Activated gamma-delta T cell treated with anti-CD3 and anti-CD28 coated beads, Interleukin-2, amount 50 U/mL, for 16 hours (primary cell): ENCODE measurements at regions not wholly inside any gene's neighbourhood (a gene's known extent, or its start where the extent isn't known, plus 50 kb on each side); places are given as distances from the start of the nearest gene placed in this dataset.

Experiments
- DNase-seq: peaks from one replicate; pipeline ENCODE4 v3.0.0-alpha.2; 2020; ENCODE audit warnings: low read depth

DNA sequence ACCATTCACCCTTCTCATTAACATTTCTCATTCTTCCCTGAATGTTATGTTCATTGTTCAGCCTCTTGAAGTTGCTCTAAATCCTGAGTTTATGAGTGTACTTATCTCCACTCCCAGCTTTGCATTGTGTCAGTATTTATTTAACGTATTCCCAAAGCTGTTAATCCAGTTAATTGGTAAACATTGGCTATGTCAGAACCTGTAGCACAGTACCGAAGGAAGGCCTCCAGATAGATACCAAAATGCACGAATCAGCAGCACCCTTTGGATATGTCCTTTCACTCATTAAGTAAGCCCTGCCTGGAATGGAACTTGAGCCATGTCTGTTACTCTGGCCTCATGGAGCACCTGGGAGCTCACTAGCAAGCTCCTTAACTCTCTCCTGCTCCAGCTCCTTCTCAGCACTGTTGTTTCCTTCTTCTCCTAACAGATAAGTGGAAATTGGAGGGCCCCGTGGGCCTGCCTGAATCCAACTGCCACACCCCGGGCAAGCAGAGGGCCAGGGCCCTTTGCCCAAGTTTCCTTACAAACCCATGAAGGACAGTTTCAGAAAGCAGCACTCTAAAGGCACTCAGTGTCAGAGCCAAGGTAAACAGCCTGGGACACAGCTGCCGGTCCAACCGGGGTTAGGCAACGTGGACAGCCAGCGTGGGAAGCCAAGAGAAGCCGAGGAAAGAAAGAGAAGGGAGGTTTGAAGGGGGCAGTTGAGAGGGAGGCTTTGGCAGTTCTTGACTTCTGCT is 155.0 kb upstream of the SERP2 start:
- no peak for DNase-seq

DNA sequence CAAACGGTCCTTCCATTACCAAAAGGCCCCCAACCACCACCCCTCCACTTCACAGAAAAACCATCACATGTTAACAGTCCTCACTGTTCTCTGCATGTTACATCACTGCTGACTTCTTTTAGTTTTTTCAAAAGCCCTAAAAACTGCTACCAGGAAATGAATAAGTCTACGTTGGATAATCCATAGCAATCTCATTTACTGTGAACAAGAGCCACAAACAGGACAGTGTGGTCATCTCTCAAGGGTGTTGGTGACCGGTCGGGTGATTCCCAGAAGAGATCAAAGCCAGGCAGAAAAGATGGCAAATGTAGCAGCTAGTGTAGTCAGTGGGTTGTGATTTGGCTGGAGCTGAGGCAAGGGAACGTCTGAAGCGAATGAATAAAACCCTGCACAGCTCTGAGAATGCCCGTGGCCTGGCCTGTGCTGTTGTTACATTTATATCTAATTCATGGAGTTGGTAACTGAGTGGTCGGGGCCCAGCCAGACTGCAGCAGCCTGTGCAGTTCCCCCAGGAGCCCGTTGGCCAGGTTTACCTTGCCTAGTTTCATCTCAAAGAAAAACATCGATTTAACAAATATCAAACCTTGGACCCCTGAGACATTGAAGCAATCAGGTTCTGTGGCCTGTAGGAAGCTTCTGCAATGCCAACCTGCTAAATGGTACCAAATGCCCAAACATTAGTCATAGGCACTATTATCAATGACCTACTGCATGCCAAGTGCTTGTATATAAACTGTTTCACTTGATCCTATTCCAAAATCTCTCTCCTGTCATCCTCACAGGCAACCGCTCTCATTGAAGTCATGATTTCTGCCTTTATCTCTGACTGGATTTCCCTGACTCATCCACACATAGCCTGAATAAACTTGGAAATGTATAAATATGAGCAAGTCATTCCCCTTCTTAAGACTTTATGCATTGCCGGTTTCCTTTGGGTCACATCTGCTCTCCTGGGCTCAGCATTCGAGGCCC is 153.8 kb upstream of the SERP2 start:
- no peak for DNase-seq

DNA sequence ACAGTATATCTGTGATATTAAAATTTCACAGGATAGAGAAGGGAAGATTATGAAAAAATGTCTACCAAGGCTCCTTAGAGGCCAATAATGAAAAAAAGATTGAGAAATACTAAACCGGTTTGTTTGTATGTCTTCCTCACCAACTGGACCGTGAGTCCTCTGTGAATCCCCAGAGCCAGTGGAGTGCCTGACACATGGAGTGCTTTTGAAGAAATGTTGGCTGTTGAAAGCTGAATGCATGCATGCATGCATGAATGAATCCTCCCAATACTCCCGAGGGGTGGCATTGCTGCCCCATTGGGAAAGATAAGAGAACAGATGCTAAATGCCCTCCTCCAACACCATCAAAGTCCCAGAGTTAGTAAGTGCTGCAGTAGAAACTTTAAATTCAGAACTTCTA is 152.7 kb upstream of the SERP2 start:
- no peak for DNase-seq

DNA sequence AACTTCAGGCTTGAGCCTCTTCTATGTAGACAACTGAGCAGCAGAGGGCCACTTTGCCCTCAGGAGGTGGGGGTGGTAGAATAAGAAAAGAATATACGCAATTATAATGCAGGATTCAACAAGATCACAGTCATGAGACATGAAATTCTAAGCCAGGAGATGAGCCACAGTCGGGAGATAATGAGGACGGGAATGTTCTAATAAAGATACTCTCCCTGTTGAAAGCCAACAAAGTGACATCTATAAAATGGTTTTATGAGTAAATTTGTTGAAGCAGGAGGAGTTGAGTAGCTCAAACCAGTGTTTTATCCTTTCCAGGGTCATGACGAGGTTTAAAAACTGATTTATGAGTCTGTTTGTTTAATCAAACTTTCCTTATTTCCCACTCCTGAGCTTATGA is 152.0 kb upstream of the SERP2 start:
- no peak for DNase-seq

DNA sequence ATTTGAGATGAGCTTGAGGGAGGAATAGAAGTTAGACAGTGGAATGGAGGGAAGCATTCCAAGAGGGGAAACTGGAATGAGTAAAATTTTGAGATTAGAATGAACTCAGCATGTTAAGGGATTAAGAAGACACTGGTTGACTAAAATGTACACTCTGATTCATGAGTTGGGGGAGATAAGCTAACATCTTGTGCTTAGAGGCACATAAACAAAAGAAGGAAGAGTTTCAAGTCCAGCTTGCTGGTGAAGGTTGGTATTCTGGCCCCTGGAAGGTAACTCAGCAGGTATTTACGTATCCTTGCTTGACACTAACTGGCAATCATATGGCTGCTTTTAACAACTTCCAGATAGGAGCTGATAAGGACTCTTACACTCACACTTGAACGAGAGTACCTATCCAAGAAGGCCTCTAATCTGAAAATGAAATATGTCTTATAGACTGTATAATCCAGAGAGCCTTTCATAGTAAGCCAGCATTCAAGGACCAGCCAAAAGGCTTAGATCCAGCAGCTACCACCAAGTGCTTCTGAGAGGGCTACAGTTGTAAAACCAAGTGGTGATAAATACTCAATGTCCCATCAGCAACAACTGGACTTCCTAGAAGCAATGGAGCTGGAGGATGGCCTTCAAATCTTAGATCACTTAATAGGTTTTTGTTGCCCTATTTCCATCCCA is 149.7 kb upstream of the SERP2 start:
- no peak for DNase-seq

DNA sequence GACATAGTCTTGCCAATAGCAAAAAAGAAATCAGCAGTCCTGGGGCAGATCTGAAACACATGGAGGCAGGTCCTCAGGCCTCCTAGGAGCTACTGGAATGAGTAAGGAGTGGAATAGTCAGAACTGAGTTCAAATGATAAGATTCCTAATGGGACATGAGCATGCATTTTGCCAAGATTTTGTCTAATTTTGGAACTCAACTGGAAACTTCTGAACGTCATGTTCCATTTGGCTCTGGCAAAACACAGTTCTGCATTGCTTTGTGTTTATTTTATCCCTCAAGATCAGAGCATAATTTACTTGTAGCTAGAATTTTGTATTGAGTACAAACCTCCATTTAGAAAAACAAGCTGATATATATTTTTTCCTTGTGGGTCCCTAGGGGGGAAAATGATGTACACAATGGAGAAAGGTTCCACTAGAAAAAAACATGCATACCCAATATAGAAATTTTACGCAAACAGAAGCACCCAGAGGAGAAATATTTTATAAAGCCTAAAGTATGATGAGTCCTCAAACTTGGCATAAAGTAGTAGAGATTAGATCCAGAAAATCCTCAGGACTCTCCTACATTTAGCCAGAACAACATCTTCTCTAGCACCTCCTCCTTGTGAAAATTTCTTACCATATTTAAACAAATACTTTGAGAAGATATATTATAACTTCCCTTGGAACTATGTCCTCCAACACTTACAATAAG is 149.0 kb upstream of the SERP2 start:
- no peak for DNase-seq

DNA sequence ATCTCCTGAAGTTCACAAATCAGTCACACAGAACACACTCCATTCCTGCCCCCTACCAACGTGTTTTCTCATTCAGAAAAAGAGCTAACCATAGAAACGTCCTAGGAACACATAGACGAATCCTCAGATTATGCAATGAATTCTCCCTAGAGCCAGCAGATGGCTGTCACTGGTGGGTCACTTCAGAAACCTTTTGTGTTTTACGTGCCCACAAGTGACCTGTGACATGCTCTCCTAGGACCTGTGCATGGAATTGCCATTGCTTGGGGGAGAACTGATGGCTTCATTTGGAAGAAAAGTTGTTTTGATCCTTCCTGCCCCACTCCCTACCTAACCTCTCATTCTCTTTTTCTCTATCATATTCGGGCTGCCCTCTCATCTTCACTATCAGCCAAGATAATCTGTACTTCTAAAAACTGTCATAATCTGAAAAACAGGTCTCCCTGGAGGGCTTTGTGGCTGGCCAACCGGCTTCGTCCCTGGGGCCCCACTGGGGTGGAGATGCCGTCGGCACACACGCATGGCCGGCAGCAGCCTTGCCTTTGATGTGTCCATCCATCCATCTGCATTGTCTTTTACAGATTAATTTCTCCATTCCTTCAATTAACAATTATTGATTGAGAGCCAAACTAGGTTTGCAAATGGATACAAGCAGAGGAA is 144.1 kb upstream of the SERP2 start:
- DNase-seq = no peak

DNA sequence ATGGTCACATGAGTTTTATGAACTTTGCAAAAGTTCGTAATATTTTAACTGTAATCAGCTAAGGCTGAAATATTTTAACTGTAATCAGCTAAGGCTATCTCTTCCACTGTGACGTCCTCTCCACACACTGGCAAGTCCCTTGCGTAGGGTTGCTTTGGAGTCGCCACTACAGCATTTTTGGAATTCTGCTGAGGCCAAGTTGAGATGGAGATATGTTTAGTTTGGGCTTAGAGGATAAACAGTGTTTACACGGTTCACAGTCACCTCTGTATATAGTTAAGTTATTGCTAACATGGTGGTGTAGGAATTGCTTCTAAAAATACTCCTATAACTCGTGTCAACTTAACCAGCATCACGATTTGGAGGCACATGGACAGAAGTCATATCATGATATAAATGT is 143.6 kb upstream of the SERP2 start:
- no peak for DNase-seq

DNA sequence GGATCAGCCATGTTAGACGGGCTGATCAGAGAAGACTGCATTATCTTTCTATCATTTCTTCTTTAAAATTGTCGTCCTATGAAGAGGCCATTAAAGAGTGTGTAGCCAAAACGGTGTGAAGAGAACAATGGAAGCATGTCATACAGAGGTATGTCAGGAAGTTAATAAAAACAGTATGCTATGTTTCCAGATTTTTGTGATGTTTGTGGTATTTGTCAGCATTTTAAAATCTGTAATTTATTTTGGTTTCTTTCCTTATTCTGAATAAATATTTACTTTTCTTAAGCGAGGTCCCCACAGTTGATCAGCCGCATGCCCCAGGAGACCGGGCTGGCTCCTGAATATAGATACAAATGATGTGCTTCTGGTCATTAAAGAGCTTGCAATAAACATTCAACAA is 142.9 kb upstream of the SERP2 start:
- DNase-seq = no peak

DNA sequence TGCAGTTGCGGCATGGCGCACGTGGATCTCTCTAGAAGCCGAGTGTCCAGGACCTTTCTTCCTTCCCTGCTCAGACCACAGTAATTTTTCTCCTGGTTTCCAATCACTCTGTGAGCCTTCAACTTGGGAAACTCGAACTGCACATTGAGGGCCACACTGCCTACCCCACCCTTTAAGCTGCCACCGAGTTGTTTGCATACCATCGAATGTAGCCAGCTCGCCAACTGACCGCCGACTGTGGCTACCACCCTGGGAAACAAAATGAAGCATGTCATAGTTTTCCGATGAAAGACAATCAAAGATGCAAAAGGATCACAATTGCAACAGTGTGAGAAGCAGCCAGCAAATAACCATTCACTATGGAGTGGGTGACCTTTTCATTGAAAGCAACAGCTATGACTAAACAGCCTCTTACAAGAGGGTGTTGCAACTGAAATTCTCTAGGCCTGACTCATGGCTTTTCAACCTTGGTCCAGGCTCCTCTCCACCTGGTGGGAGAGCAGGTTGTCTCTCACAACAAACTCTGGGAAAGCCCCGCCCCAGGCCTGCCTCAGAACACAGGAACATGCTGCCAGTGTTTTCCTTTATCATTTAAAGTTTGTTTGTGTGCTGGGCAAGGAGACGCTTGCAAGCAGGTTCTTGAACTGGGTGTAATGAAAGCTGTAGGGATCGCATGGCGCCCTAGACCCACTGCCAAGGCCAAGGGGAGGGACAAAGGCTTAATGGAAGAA is 141.7 kb upstream of the SERP2 start:
- DNase-seq = no peak

DNA sequence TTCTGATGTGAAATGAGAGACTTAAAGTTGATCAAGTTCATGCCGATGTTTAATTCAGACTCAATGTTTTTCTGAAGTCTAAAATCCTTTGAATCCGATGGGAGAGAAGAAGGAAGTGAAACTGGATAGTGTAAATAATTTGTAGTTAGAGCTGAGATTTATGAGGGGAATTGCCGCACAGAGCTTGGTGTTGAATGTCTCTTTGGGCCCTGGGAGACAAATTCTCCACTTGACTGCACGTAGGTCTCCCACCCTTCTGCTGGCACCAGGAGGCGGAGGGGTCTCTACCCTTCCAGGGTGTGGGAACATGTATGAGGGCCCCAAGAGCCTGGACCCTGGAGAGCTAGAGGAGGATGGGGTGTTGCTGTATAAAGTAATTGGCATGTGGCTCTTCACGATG is 140.8 kb upstream of the SERP2 start:
- DNase-seq = no peak

DNA sequence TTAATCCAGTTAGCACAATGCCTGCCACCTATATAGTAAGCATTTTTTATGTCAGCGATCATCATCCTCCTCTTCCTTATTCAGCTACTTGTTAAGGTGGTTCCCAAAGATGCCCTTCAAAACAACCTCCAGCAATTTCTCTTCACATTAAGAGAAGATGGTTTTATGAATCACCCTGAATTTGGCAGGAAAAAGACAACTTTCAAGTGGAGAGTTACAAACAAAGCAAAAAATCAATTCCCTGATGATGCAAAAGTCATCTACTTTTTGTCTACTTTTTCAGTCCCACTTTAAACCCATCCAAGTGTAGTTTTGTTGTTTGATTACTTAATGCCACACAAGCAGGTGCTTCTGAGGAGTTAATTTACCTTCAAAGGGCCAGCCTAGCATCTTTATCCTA is 139.1 kb upstream of the SERP2 start:
- DNase-seq = no peak

DNA sequence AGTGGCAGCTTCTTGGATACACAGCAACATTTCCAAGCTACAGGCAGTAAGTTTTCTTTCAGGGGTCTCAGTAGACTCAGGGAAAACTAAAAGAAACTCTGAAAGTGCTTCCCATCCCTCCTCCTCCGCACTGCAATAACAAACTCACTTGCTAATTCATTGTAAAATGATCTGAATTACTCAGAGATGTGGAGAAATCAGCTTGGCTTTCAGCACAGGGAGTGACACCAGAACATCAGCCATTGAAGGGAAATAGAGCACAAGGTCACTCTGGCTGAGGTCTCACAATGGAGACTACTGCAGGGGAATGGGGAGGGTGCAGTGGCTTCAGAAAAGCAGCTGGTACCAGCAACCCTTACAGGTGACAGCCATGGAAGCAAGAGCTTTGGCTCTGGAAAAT is 137.3 kb upstream of the SERP2 start:
- no peak for DNase-seq

DNA sequence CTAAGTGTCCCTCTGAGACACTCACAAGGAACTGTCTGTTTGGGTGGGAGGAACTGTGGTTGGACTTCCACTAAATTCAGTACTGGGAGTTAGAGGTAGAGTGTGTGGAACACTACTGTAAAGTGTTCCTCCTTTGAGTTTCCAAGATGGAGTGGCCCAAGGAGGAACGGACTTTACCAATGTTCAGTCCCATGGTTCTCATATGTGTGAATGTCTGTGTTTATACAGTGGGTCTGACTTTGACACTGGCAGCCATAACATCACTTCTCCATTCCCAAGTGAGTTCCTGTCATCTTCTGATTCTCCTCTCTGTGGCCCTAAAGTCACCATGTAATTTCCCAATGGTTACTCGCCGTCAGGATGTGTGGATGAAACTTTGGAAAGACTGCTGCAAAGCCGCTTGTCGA is 136.8 kb upstream of the SERP2 start:
- no peak for DNase-seq

DNA sequence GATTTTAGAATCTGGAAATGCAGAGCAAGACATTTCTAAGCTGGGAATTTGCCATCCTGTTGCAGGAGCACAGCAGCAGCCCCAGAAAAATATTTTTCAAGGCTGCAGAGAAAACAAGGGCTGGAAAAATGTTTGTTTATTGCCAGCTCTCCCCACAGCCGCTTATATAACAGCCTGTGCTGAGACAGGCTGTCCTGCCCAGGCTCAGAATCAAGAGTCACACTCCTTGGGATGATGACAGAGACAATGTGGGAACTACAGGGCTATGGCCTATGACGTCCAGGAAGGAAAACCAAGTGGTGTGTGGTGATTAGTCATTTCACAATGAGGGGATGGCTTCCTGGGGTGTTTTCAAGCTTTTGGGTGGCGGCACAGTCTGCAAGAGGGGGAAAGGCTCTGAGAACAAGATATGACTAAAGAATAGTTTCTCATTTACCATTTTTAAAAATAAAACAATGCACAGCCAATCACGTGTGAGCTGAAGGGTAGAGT is 136.3 kb upstream of the SERP2 start:
- DNase-seq = no peak

DNA sequence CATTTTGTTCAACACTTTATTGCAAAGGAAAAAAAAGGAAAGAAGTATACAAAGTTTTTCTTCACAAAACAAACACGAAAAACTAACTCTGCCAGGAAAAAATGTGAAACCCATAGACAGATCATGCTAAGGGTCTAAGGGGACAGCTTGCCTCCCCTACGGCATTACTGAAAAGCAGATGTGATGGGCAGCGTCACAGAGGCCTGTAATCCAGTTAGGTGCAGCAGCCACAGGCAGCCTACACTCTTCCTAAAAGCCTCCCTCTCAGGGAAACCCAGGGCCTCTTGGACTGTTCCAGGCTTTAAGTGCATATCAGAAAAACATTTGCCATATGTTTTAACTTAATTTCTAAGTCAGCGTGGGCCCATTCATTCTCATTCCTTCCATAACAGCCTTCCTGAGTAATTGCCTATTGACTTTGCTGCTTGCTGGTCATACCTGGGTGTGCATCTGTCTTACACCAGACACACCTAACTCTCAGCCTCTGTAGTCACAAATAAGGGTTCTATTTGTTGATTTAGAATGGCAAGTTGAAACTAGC is 135.7 kb upstream of the SERP2 start:
- DNase-seq = no peak

DNA sequence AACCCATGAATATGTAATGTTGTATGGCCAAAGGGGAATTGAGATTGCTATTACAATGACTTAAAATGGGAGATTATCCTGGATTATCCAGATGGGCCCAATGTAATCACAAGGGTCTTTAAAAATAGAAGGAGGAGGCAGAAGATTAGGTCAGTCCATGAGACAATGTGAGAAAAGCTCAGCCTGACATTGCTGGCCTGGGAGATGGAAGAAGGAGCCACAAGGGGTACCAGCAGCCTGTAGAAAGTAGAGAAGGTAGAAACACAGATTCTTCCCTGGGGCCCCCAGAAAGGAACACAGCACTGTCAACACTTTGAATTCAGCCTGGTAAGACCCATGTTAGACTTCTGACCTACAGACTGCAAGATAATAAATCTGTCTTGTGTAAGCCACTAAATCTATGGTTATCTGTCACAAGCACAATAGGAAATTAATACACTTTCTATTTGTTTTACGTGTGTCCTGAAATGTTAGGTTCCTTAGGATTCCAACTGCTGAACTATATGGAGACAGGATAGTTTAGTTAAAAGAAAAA is 132.9 kb upstream of the SERP2 start:
- DNase-seq = no peak

DNA sequence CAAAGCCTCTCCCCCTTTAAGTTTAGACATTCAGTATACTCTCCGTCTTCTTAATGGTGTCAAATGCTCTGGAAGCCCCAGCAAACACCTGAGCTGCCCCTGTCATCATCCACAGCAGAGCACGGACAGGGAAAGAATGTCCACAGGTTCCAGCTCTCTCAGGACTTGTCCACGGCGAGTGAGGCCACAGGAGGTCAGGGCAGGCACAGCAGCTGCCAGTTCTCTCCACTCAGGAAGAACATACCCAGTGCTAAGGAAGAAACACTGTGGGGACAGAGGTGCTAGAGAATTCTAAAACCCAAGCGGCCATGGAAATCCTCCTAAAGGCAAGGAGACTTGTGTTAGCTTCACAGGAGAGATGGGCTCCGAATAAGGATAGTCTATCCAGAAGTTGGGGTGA is 132.0 kb upstream of the SERP2 start:
- DNase-seq = no peak

DNA sequence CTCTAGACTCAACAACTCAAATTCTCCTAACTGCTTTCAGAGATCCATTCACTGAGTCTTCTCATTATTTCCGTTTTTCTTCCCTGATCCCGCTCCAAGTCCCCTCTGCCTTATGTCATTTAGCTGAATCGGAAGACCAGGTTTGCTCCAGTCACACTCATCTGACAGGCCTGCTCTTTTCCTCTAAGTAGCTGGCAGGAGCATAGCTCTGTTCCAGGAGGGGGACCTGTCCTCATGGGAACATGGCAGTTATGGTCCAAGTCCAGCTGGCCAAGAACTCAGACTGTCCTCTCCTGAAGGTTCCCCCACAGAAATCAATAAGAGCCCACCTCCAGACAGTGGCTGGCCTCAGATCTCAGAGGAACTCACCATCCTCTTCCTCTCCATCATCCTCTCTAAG is 130.9 kb upstream of the SERP2 start:
- DNase-seq = no peak

DNA sequence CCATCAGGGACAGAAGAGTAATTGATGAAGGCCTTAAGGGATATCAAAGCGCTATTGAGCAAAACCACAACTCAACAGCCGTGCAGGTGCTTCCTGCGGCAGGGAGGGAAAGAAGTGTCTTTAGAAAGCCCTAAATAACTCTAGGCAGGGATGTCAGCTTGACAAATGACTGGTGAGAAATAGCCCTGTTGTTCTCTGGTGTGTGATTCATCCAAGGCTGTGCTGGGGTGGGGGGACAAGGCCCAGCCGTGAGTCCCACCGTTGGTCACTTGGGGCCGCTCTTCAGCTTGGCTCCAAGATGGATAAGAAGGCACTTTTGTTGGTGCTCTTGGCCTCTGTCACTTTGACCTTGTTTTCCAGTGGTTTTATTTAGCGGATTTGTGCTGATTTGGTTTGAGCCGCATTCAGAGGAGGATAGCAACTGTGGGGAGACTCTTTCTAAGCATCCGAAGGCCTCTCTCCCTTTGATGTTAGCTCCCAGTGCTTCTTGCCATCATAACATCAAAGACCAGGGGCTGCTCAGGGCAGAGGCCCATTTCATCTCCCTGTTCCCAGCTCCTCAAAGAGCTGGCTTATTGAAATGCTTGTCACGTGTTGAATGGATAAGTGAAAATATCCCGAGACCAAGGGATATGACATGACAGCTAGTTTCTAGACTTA is 130.3 kb upstream of the SERP2 start:
- DNase-seq = no peak
